Bronchial epithelial cell (primary cell): ENCODE measurements at regions not wholly inside any gene's neighbourhood (a gene's known extent, or its start where the extent isn't known, plus 50 kb on each side); places are given as distances from the start of the nearest gene placed in this dataset.
"Not testable (repeated sequence)": the region's sequence is repeated elsewhere in the genome, so short reads cannot be mapped to it uniquely, and the experiment has no call there.

ENCODE experiments used
- DNase-seq: peaks from one replicate; pipeline ENCODE4 v3.0.0-alpha.2; 2010; ENCODE audit warnings: low read depth
- FAIRE-seq: peaks from 2 replicates; lab custom pipeline; 2011; peaks lifted over from hg19 to GRCh38; lab: Jason Lieb, UNC
- H3K27me3 ChIP-seq: 2 replicates; pipeline ENCODE4 v1.5.1; 2011; ENCODE audit warnings: low read length; ENCODE audit not compliant: control insufficient read depth, insufficient read depth
- H3K36me3 ChIP-seq: 2 replicates; pipeline ENCODE4 v1.5.1; 2011; ENCODE audit warnings: low read length; ENCODE audit not compliant: control insufficient read depth, insufficient read depth
- H3K4me3 ChIP-seq: 2 replicates; pipeline ENCODE4 v1.5.1; 2011; ENCODE audit warnings: mild to moderate bottlenecking, low read depth, low read length, control low read depth
- TF ChIP-seq, protein P1 (sequence below): IDR thresholded peaks from 2 replicates; pipeline ENCODE4 v1.5.1; 2011; ENCODE audit warnings: mild to moderate bottlenecking, moderate library complexity, low read length, control low read depth, inconsistent platforms; ENCODE audit not compliant: insufficient read depth, severe bottlenecking

DNA sequence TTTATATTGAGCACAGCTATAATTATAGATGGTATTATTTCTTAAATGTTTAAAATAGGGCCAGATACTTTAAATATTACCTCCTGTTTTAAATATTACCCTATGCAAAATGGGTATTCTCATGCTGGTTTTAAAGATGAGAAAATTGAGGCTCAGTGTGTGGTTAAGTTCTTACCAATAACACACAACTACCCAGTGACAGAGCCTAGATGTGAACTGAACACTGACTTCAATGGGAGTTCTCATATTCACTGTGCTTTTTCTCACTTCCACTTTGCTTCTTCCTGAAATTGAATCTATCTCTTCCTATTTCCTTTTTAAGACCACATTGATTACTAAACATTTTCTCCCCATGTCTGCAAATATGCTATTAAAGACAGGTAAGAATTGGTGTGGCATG, 135.8 kb upstream of the TUSC1 start:
- TF ChIP-seq, protein P1, sequence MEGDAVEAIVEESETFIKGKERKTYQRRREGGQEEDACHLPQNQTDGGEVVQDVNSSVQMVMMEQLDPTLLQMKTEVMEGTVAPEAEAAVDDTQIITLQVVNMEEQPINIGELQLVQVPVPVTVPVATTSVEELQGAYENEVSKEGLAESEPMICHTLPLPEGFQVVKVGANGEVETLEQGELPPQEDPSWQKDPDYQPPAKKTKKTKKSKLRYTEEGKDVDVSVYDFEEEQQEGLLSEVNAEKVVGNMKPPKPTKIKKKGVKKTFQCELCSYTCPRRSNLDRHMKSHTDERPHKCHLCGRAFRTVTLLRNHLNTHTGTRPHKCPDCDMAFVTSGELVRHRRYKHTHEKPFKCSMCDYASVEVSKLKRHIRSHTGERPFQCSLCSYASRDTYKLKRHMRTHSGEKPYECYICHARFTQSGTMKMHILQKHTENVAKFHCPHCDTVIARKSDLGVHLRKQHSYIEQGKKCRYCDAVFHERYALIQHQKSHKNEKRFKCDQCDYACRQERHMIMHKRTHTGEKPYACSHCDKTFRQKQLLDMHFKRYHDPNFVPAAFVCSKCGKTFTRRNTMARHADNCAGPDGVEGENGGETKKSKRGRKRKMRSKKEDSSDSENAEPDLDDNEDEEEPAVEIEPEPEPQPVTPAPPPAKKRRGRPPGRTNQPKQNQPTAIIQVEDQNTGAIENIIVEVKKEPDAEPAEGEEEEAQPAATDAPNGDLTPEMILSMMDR = no peak
- no peak overlapping the region for H3K4me3 ChIP-seq
- no peak for DNase-seq
- FAIRE-seq = no peak
- H3K36me3 ChIP-seq = no peaks in the 10 kb centered on the region
- H3K27me3 ChIP-seq = no peaks in the 10 kb centered on the region

DNA sequence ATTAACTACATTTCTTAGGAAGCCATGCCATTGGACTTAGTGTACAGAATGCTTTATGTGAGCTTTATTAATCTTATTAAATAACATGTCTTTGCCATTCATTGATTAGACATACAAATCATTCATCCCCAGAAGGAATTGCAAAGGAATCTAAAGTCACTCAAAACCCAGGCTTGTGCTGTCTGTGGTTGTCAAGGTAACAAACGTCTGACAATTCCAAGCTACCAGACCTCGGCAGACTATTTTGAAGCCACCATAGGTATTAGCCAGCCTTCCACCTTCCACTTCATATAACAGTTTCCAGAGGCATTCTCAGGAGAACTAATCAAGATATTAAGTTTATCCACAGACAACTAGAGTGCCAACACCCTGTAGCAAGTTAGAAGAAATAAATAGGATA, 135.2 kb upstream of the TUSC1 start:
- DNase-seq = no peak
- TF ChIP-seq, protein P1 = no peak
- H3K27me3 ChIP-seq = no peaks in the 10 kb centered on the region
- H3K4me3 ChIP-seq = no peak overlapping the region
- no peak for FAIRE-seq
- no peaks in the 10 kb centered on the region for H3K36me3 ChIP-seq

DNA sequence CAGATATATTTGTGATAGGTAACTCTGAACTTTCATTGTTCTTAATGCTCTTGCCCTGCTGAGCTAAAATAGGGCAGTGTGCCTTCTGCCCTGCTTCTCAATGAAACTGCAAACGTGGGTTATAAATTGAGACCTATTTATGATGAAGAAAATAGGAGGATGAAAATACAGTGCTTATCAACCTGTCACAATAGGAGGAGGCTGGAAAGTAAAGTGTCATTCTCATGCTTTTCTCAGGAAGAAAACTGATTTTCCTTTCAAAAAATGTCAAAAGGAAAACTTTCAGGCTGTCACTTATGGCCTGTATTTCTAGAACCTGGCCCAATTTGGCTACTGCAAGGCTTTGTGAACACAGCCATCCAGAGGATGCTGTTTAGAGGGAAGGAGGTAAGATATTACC, 130.3 kb upstream of the TUSC1 start:
- TF ChIP-seq, protein P1 = no peak
- DNase-seq = no peak
- no peaks in the 10 kb centered on the region for H3K36me3 ChIP-seq
- FAIRE-seq = no peak
- H3K27me3 ChIP-seq = no peaks in the 10 kb centered on the region
- H3K4me3 ChIP-seq = no peak overlapping the region

DNA sequence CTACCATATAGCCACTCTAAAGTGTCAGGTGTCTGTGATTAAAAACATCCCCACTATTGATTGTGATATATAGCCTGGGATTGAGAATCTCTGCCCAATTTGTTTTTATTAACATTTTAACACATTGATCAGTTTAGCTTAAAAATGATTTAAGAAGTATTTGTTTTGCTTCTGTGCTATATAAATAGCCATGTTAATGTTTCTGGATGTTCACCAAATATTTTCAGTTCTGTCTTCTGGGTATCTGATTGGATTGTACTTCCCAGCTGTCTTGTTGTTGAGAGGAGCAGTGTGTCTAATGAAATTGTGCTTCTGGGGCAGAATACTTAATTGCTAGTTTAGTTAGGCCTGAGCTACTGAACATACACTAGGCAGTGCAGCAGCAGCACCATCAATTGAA, 126.6 kb upstream of the TUSC1 start:
- no peaks in the 10 kb centered on the region for H3K27me3 ChIP-seq
- DNase-seq (no peak), FAIRE-seq (no peak)
- no peaks in the 10 kb centered on the region for H3K36me3 ChIP-seq
- no peak overlapping the region for H3K4me3 ChIP-seq
- TF ChIP-seq, protein P1 = no peak

DNA sequence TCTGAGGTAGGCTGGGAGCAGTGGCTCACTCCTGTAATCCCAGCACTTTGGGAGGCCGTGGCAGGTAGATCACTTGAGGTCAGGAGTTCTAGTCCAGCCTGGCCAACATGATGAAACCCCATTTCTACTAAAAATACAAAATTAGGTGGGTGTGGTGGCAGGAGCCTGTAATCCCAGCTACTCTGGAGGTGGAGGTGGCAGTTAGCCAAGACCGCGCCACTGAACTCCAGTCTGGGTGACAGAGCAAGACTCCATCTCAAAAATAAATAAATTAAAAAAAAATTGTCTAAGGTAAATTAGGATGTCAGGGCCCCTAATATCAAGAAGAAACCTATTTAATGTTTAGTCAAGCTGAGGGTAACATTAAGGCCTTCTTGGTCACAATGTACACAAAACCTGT, 123.7 kb upstream of the TUSC1 start:
- not testable (repeated sequence) for H3K27me3 ChIP-seq, DNase-seq, H3K4me3 ChIP-seq, FAIRE-seq, H3K36me3 ChIP-seq

DNA sequence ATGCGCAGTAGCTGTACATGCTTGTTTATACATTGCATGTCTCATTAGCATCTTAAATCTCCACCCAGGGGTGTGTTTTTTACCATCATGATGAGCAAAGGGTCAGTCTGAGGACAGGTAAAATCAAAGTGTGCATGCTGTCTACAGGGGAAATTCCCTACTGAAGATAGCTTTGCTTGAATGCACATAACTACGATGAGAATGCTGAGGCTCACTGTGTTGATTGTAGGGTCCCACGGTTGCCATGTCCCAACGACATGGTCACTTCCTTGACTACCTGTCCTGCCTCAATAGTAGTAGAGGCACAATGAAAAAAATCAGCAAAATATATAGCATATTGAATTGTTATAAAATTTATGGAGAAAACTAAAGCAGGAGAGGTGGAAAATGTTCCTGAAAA, 95.6 kb upstream of the TUSC1 start:
- Histone ChIP-seq H3K36me3 (no peaks in the 10 kb centered on the region), H3K27me3 (no peaks in the 10 kb centered on the region), H3K4me3 (no peak overlapping the region)
- TF ChIP-seq, protein P1 = no peak
- DNase-seq = no peak
- FAIRE-seq = no peak
